HG02642 (cell line): ENCODE measurements at regions not wholly inside any gene's neighbourhood (a gene's known extent, or its start where the extent isn't known, plus 50 kb on each side); places are given as distances from the start of the nearest gene placed in this dataset.

ENCODE experiments used
- ATAC-seq: cut with Tn5 transposase; IDR thresholded peaks from one replicate; pipeline ENCODE4 v1.9.1; 2021; ENCODE audit warnings: mild to moderate bottlenecking; ENCODE audit not compliant: unreplicated experiment, poor library complexity

- no peak for ATAC-seq
Measured at GRCh38 chr18:30572214-30572613, 470.3 kb downstream of the DSC3 start.

- ATAC-seq = no peak
Measured at GRCh38 chr18:30568333-30568732, 474.2 kb downstream of the DSC3 start.

- no peak for ATAC-seq
Measured at GRCh38 chr18:30566877-30567276, 475.7 kb downstream of the DSC3 start.

GRCh38 chr18:30562231-30562630 is 480.3 kb downstream of the DSC3 start:
- no peak for ATAC-seq

- no peak for ATAC-seq
Measured at GRCh38 chr18:30556112-30556511, 486.4 kb downstream of the DSC3 start.

GRCh38 chr18:30545393-30545792 is 497.1 kb downstream of the DSC3 start:
- no peak for ATAC-seq

- no peak for ATAC-seq
Measured at GRCh38 chr18:30544141-30544540, 498.4 kb downstream of the DSC3 start.

GRCh38 chr18:30533716-30534115 is 508.8 kb downstream of the DSC3 start:
- no peak for ATAC-seq

- ATAC-seq = no peak
Measured at GRCh38 chr18:30527917-30528316, 514.6 kb downstream of the DSC3 start.

- no peak for ATAC-seq
Measured at GRCh38 chr18:30527226-30527625, 515.3 kb downstream of the DSC3 start.

GRCh38 chr18:30522288-30522929 is 520.1 kb downstream of the DSC3 start:
- no peak for ATAC-seq

- ATAC-seq = no peak
Measured at GRCh38 chr18:30514059-30514458, 528.5 kb downstream of the DSC3 start.

- ATAC-seq = no peak
Measured at GRCh38 chr18:30512872-30513271, 529.7 kb downstream of the DSC3 start.

GRCh38 chr18:30510882-30511281 is 531.7 kb downstream of the DSC3 start:
- ATAC-seq = no peak

GRCh38 chr18:30501594-30501993 is 540.9 kb downstream of the DSC3 start:
- ATAC-seq = no peak

GRCh38 chr18:30500240-30500945 is 542.1 kb downstream of the DSC3 start:
- ATAC-seq = no peak

- no peak for ATAC-seq
Measured at GRCh38 chr18:30499721-30500120, 542.8 kb downstream of the DSC3 start.

GRCh38 chr18:30492552-30493129 is 549.9 kb downstream of the DSC3 start:
- no peak for ATAC-seq

GRCh38 chr18:30491815-30492551 is 550.6 kb downstream of the DSC3 start:
- ATAC-seq = no peak

GRCh38 chr18:30489890-30490643 is 552.5 kb downstream of the DSC3 start:
- no peak for ATAC-seq
